Ovary (tissue), 7 donors: ENCODE measurements at regions not wholly inside any gene's neighbourhood (a gene's known extent, or its start where the extent isn't known, plus 50 kb on each side); places are given as distances from the start of the nearest gene placed in this dataset.

ENCODE experiments used
- DNase-seq, 5 donors: peaks; one replicate each; pipeline ENCODE4 v3.0.0-alpha.2; 2019 to 2020
- H3K27ac ChIP-seq, 2 donors: fragments of 200-600 bp; one replicate each; pipeline versions ENCODE4 v1.5.1 to v1.8.0; 2019 to 2022
- H3K27me3 ChIP-seq: fragments of 200-600 bp; one replicate; pipeline ENCODE4 v1.8.0; 2022
- H3K36me3 ChIP-seq: fragments of 200-600 bp; sonication (generic); one replicate; pipeline ENCODE4 v1.5.1; 2019
- H3K4me1 ChIP-seq: one replicate; pipeline ENCODE4 v1.8.1; 2013; ENCODE audit warnings: mild to moderate bottlenecking, moderate library complexity; ENCODE audit not compliant: insufficient read depth
- H3K4me3 ChIP-seq: fragments of 200-600 bp; sonication (generic); one replicate; pipeline ENCODE4 v1.5.1; 2017
- H3K9me3 ChIP-seq, 2 donors: fragments of 200-600 bp in 1 of 2; sonication (generic) in 1 of 2; one replicate each; pipeline versions ENCODE4 v1.5.1 to v1.8.1; 2013 to 2019; ENCODE audit warnings: mild to moderate bottlenecking in 1 of 2, moderate library complexity in 1 of 2
- CTCF ChIP-seq, 3 donors: fragments of 450-650 bp in 2 of 3; fragments of 200-600 bp in 1 of 3; IDR thresholded peaks; one replicate each; pipeline versions ENCODE4 v1.5.1 to v1.8.0; 2016 to 2022; ENCODE audit warnings: antibody characterized with exemption in 3 of 3, mild to moderate bottlenecking in 1 of 3
- EP300 ChIP-seq: sonication (generic); formaldehyde crosslinking; IDR thresholded peaks from one replicate; pipeline ENCODE4 v1.6.1; 2017; ENCODE audit warnings: antibody characterized with exemption
- POLR2A ChIP-seq: fragments of 450-650 bp; IDR thresholded peaks from one replicate; pipeline ENCODE4 v1.6.1; 2017; ENCODE audit warnings: antibody characterized with exemption, mild to moderate bottlenecking, moderate library complexity
- WGBS, 3 donors: extraction: QIAGEN DNeasy Blood & Tissue Kit in 1 of 3; methylation state at CpG; one replicate each; pipeline versions ENCODE4 v1.1.5 to v1.1.7; 2013 to 2017; 5-methylcytosine and 5-hydroxymethylcytosine counted together
- intact Hi-C, 4 donors: fragments of 100-400 bp; cut with DNase I; formaldehyde crosslinking; loops; one replicate each; pipeline versions ENCODE4 v1.11.0 to v1.15.1; 2022 to 2023
- donor health status: DM: no; HTN: no; CAD: no; lungs with moderate emphysema.
- donor health status: DM: no; HTN: no; CAD: no.
- donor health status: Bipolar disorder and iron deficiency.
- donor health status: DM: no; HTN: no; CAD: no.
- donor health status: DM: yes; HTN: yes; CAD: no.

GRCh38 chr9:129358621-129359154 is 180.6 kb upstream of the IER5L start:
- H3K27me3 ChIP-seq, result no peaks in the 10 kb centered on the region
- H3K4me3 ChIP-seq, result no peak overlapping the region
- no peaks in the 10 kb centered on the region for H3K36me3 ChIP-seq
- intact Hi-C loops, result no loop called here
- 70 to 73% (median 72%) methylated on average over 12 of the region's 12 CpGs for WGBS, 3 donors
- DNase-seq, result no peak
- H3K27ac ChIP-seq, result no peak overlapping the region
- no peaks in the 10 kb centered on the region for H3K4me1 ChIP-seq
- H3K9me3 ChIP-seq, result no peaks in the 10 kb centered on the region
- TF ChIP-seq CTCF (IDR thresholded peaks at IDR 0.05), result no peak
- TF ChIP-seq EP300, result no peak
- no peak for TF ChIP-seq POLR2A

- Histone ChIP-seq H3K4me3 (no peak overlapping the region), H3K4me1 (peaks cover 5% of the 10 kb centered on the region), H3K36me3 (no peaks in the 10 kb centered on the region), H3K27me3 (no peaks in the 10 kb centered on the region), H3K9me3 (no peaks in the 10 kb centered on the region), H3K27ac (no peak overlapping the region)
- no peak for DNase-seq
- no peak for TF ChIP-seq CTCF (IDR thresholded peaks at IDR 0.05)
- TF ChIP-seq POLR2A, result no peak
- TF ChIP-seq EP300, result no peak
- 65 to 87% (median 66%) methylated on average over 3 to 6 of the region's 6 CpGs for WGBS, 3 donors
- intact Hi-C loops, result no loop called here
Observed at GRCh38 chr9:129357773-129358245, 179.7 kb upstream of the IER5L start.

GRCh38 chr9:129356871-129357772 is 179.1 kb upstream of the IER5L start:
- H3K27ac ChIP-seq, result no peak overlapping the region
- TF ChIP-seq EP300, result no peak
- no peak for TF ChIP-seq POLR2A
- TF ChIP-seq CTCF (IDR thresholded peaks at IDR 0.05), result no peak
- H3K36me3 ChIP-seq, result no peaks in the 10 kb centered on the region
- no peaks in the 10 kb centered on the region for H3K9me3 ChIP-seq
- no peak overlapping the region for H3K4me3 ChIP-seq
- H3K4me1 ChIP-seq, result peaks cover 11% of the 10 kb centered on the region
- 85 to 89% (median 87%) methylated on average over 17 to 18 of the region's 18 CpGs for WGBS, 3 donors
- intact Hi-C loops, result no loop called here
- H3K27me3 ChIP-seq, result no peaks in the 10 kb centered on the region
- no peak for DNase-seq

GRCh38 chr9:129355631-129356030 is 177.6 kb upstream of the IER5L start:
- intact Hi-C loops, result no loop called here
- no peak for TF ChIP-seq EP300
- no peak for TF ChIP-seq CTCF (IDR thresholded peaks at IDR 0.05)
- no peak for TF ChIP-seq POLR2A
- H3K4me1 ChIP-seq, result peaks cover 13% of the 10 kb centered on the region
- no peaks in the 10 kb centered on the region for H3K9me3 ChIP-seq
- no peaks in the 10 kb centered on the region for H3K36me3 ChIP-seq
- WGBS, 3 donors, result 90 to 96% (median 93%) methylated on average over 5 of the region's 5 CpGs
- no peaks in the 10 kb centered on the region for H3K27me3 ChIP-seq
- no peak overlapping the region for H3K4me3 ChIP-seq
- no peak overlapping the region for H3K27ac ChIP-seq
- no peak for DNase-seq
